Esophagus muscularis mucosa (tissue), 4 donors: ENCODE measurements at regions not wholly inside any gene's neighbourhood (a gene's known extent, or its start where the extent isn't known, plus 50 kb on each side); places are given as distances from the start of the nearest gene placed in this dataset.

ENCODE experiments used
- DNase-seq: peaks from one replicate; pipeline ENCODE4 v3.0.0-alpha.2; 2017; ENCODE audit errors: extremely low spot score
- H3K27ac ChIP-seq, 4 donors: fragments of 200-600 bp; sonication (generic); replicated peaks in 1 of 4; 1 replicate in 3 of 4; 2 replicates in 1 of 4; pipeline ENCODE4 v1.5.1; 2016 to 2019; ENCODE audit warnings: mild to moderate bottlenecking in 1 of 4
- H3K27me3 ChIP-seq, 4 donors: fragments of 200-600 bp; sonication (generic); one replicate each; pipeline versions ENCODE4 v1.5.1 to v1.6.0; 2016 to 2019
- H3K36me3 ChIP-seq, 4 donors: fragments of 200-600 bp; sonication (generic); one replicate each; pipeline ENCODE4 v1.5.1; 2016 to 2019
- H3K4me1 ChIP-seq, 4 donors: fragments of 200-600 bp; sonication (generic); one replicate each; pipeline ENCODE4 v1.5.1; 2016 to 2019
- H3K4me3 ChIP-seq, 4 donors: fragments of 200-600 bp; sonication (generic); 1 replicate in 2 of 4; 2 replicates in 2 of 4; pipeline ENCODE4 v1.5.1; 2016 to 2019; ENCODE audit warnings: mild to moderate bottlenecking in 4 of 4, moderate library complexity in 1 of 4
- H3K9me3 ChIP-seq, 4 donors: fragments of 200-600 bp; sonication (generic); 1 replicate in 3 of 4; 2 replicates in 1 of 4; pipeline ENCODE4 v1.5.1; 2016 to 2019
- CTCF ChIP-seq, 3 experiments: fragments of 200-600 bp in 2 of 3; fragments of 450-650 bp in 1 of 3; sonication (generic) in 2 of 3; IDR thresholded peaks; one replicate each; pipeline ENCODE4 v1.5.1; 2017 to 2019; ENCODE audit warnings: antibody characterized with exemption in 3 of 3, mild to moderate bottlenecking in 2 of 3, moderate library complexity in 1 of 3
- EP300 ChIP-seq: sonication (generic); formaldehyde crosslinking; IDR thresholded peaks from one replicate; pipeline ENCODE4 v1.6.1; 2017; ENCODE audit warnings: antibody characterized with exemption
- POLR2A ChIP-seq: fragments of 450-650 bp; IDR thresholded peaks from one replicate; pipeline ENCODE4 v1.6.1; 2017; ENCODE audit warnings: antibody characterized with exemption, moderate library complexity, mild to moderate bottlenecking, low read depth
- POLR2AphosphoS5 ChIP-seq, 2 donors: sonication (generic); formaldehyde crosslinking; IDR thresholded peaks; one replicate each; pipeline ENCODE4 v1.6.1; 2017; ENCODE audit warnings: antibody characterized with exemption in 2 of 2
- WGBS: methylation state at CpG from one replicate; pipeline ENCODE4 v1.1.5; 2018; 5-methylcytosine and 5-hydroxymethylcytosine counted together
- intact Hi-C: fragments of 100-400 bp; cut with DNase I; formaldehyde crosslinking; loops from one replicate; pipeline ENCODE4 v1.15.1; 2023

GRCh38 chr4:148674876-148675275 lies 232.7 kb upstream of the NR3C2 start:
- Histone ChIP-seq H3K27ac (no peak overlapping the region), H3K4me3 (no peak overlapping the region), H3K36me3 (no peaks in the 10 kb centered on the region), H3K9me3 (no peaks in the 10 kb centered on the region), H3K4me1 (no peaks in the 10 kb centered on the region), H3K27me3 (no peaks in the 10 kb centered on the region)
- intact Hi-C loops = no loop called here
- WGBS = 84% methylated on average over 3 of the region's 3 CpGs
- no peak for TF ChIP-seq CTCF (IDR thresholded peaks at IDR 0.05)
- no peak for TF ChIP-seq EP300
- no peak for TF ChIP-seq POLR2AphosphoS5 (IDR thresholded peaks at IDR 0.05)
- no peak for TF ChIP-seq POLR2A
- DNase-seq = no peak

- no peaks in the 10 kb centered on the region for H3K9me3 ChIP-seq
- H3K27ac ChIP-seq = no peak overlapping the region
- no peak overlapping the region for H3K4me3 ChIP-seq
- 86% methylated on average over 5 of the region's 5 CpGs for WGBS
- H3K4me1 ChIP-seq = no peaks in the 10 kb centered on the region
- H3K36me3 ChIP-seq = no peaks in the 10 kb centered on the region
- intact Hi-C loops = no loop called here
- no peak for DNase-seq
- TF ChIP-seq POLR2AphosphoS5 (IDR thresholded peaks at IDR 0.05) (no peak), CTCF (IDR thresholded peaks at IDR 0.05) (no peak), POLR2A (no peak), EP300 (no peak)
- H3K27me3 ChIP-seq = no peaks in the 10 kb centered on the region
Observed at GRCh38 chr4:148664636-148665035, 222.4 kb upstream of the NR3C2 start.

GRCh38 chr4:148654131-148654530 lies 211.9 kb upstream of the NR3C2 start:
- no peak overlapping the region for H3K27ac ChIP-seq
- no peak for TF ChIP-seq POLR2A
- no peak for TF ChIP-seq EP300
- TF ChIP-seq CTCF (IDR thresholded peaks at IDR 0.05) = no peak
- no peak for TF ChIP-seq POLR2AphosphoS5 (IDR thresholded peaks at IDR 0.05)
- no peak for DNase-seq
- intact Hi-C loops = no loop called here
- no peaks in the 10 kb centered on the region for H3K4me1 ChIP-seq
- H3K4me3 ChIP-seq = no peak overlapping the region
- no peaks in the 10 kb centered on the region for H3K36me3 ChIP-seq
- 89% methylated on average over 2 of the region's 2 CpGs for WGBS
- no peaks in the 10 kb centered on the region for H3K27me3 ChIP-seq
- H3K9me3 ChIP-seq = no peaks in the 10 kb centered on the region

GRCh38 chr4:148653681-148654080 lies 211.5 kb upstream of the NR3C2 start:
- no peak overlapping the region for H3K27ac ChIP-seq
- no peak overlapping the region for H3K4me3 ChIP-seq
- intact Hi-C loops = no loop called here
- 88% methylated on average over 4 of the region's 4 CpGs for WGBS
- no peaks in the 10 kb centered on the region for H3K36me3 ChIP-seq
- H3K9me3 ChIP-seq = no peaks in the 10 kb centered on the region
- no peaks in the 10 kb centered on the region for H3K4me1 ChIP-seq
- no peaks in the 10 kb centered on the region for H3K27me3 ChIP-seq
- no peak for DNase-seq
- no peak for TF ChIP-seq EP300
- no peak for TF ChIP-seq POLR2A
- no peak for TF ChIP-seq POLR2AphosphoS5 (IDR thresholded peaks at IDR 0.05)
- no peak for TF ChIP-seq CTCF (IDR thresholded peaks at IDR 0.05)

GRCh38 chr4:148651991-148652390 lies 209.8 kb upstream of the NR3C2 start:
- 87% methylated on average over 2 of the region's 2 CpGs for WGBS
- intact Hi-C loops = no loop called here
- H3K27me3 ChIP-seq = no peaks in the 10 kb centered on the region

More at GRCh38 chr4:148651991-148652390, 209.8 kb upstream of the NR3C2 start:
- DNase-seq = no peak
- Histone ChIP-seq H3K36me3 (no peaks in the 10 kb centered on the region), H3K9me3 (no peaks in the 10 kb centered on the region), H3K4me3 (no peak overlapping the region), H3K4me1 (no peaks in the 10 kb centered on the region), H3K27ac (no peak overlapping the region)
- TF ChIP-seq EP300 (no peak), POLR2AphosphoS5 (IDR thresholded peaks at IDR 0.05) (no peak), CTCF (IDR thresholded peaks at IDR 0.05) (no peak), POLR2A (no peak)
